ENCODE measurements at regions not wholly inside any gene's neighbourhood (a gene's known extent, or its start where the extent isn't known, plus 50 kb on each side); places are given as distances from the start of the nearest gene placed in this dataset.

- Histone ChIP-seq H3K9me3 (ENCODE audit: low read length) (no peaks in the 10 kb centered on the region), H3K4me1 (ENCODE audit: insufficient read depth, low read length) (peaks cover 5% of the 10 kb centered on the region), H3K36me3 (ENCODE audit: insufficient read depth, low read length) (no peaks in the 10 kb centered on the region), H3K4me3 (ENCODE audit: low read length) (no peak overlapping the region), H3K27me3 (ENCODE audit: insufficient read depth, low read length) (peaks cover 3% of the 10 kb centered on the region), H2AFZ (ENCODE audit: low read depth, low read length) (no peak overlapping the region)
These were observed 60.2 kb downstream of the THNSL1 start for GRCh38 chr10:25076506-25077177.

DNA sequence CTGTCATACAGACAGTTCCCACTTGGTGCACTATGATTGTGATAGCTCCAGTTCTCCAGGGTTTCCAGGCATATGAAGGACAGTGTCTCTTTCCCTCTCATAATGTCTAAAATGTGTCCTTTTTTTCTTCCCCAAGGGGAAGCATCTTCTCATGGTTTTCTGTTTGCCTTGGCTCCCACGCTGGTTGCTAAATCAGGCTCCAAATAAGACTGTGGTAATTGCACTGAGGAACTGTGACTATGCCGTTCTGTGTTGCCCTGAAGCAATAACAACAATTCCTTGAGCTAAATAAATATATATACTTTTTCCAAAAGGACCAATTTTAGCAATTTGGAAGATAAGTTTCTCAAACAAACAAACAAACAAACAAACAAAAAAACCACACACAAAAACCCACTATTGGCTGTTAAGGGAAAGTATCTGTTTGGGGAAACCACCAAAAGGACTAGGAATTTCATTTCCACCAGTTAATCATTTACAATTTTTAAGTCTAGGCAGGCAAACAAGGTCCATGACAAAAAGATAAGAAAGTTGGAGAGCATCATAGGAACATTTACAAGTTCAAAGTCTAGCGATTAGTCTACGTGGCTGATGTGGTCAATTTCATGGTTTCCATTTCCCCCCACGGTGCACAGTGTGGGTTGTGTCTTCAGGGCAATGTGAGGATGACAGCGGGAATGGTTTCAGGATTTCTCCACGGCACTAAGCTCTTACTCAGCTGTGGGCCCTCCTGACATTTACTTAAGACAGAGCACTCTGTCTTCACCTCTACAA, 62.4 kb downstream of the THNSL1 start:
- Histone ChIP-seq H2AFZ (ENCODE audit: low read depth, low read length) (no peak overlapping the region), H3K4me1 (ENCODE audit: insufficient read depth, low read length) (peaks cover 9% of the 10 kb centered on the region), H3K36me3 (ENCODE audit: insufficient read depth, low read length) (no peaks in the 10 kb centered on the region), H3K27me3 (ENCODE audit: insufficient read depth, low read length) (peaks cover 3% of the 10 kb centered on the region), H3K9me3 (ENCODE audit: low read length) (no peaks in the 10 kb centered on the region), H3K4me3 (ENCODE audit: low read length) (no peak overlapping the region)

- Histone ChIP-seq H3K9me3 (ENCODE audit: low read length) (no peaks in the 10 kb centered on the region), H3K4me3 (ENCODE audit: low read length) (no peak overlapping the region), H2AFZ (ENCODE audit: low read depth, low read length) (no peak overlapping the region), H3K27me3 (ENCODE audit: insufficient read depth, low read length) (peaks cover 3% of the 10 kb centered on the region), H3K4me1 (ENCODE audit: insufficient read depth, low read length) (peaks cover 9% of the 10 kb centered on the region), H3K36me3 (ENCODE audit: insufficient read depth, low read length) (no peaks in the 10 kb centered on the region)
These were observed 64.6 kb downstream of the THNSL1 start for GRCh38 chr10:25080880-25081581.

- Histone ChIP-seq H2AFZ (ENCODE audit: low read depth, low read length) (no peak overlapping the region), H3K4me1 (ENCODE audit: insufficient read depth, low read length) (peaks cover 4% of the 10 kb centered on the region), H3K27me3 (ENCODE audit: insufficient read depth, low read length) (peaks cover 3% of the 10 kb centered on the region), H3K9me3 (ENCODE audit: low read length) (no peaks in the 10 kb centered on the region), H3K36me3 (ENCODE audit: insufficient read depth, low read length) (no peaks in the 10 kb centered on the region), H3K4me3 (ENCODE audit: low read length) (no peak overlapping the region)
These were observed 66.1 kb downstream of the THNSL1 start for GRCh38 chr10:25082276-25083204.

DNA sequence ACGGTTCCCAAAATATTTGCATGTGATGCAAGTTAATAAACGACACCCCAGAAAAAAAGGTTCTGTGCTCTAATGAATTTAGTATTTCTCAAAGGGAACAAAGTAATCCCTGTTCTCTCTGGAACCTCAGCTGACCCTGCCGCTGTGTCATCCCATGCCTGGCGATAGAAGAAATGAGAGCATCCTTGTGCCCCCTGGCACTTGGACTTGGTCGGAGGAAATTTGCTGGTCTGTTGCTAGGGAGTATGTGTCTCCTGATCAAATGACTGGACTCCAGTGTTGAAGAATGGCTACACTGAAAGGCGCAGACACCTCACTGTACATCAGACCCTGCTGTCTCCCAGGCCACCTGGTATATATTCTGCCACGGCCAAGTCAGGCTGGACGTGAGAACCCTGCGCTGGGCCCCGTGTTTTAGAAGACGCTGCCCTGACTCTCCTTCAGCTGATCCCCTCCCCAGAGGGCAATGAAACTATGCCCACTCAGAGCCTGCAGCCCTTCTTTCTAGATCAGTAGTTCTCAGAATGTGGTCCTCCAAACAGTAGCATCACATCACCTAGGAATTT, 67.2 kb downstream of the THNSL1 start:
- H2AFZ ChIP-seq (ENCODE audit: low read depth, low read length) = no peak overlapping the region
- H3K36me3 ChIP-seq (ENCODE audit: insufficient read depth, low read length) = no peaks in the 10 kb centered on the region
- peaks cover under 1% of the 10 kb centered on the region for H3K27me3 ChIP-seq (ENCODE audit: insufficient read depth, low read length)
- H3K4me3 ChIP-seq (ENCODE audit: low read length) = no peak overlapping the region
- peaks cover 3% of the 10 kb centered on the region for H3K9me3 ChIP-seq (ENCODE audit: low read length)
- H3K4me1 ChIP-seq (ENCODE audit: insufficient read depth, low read length) = peaks cover 4% of the 10 kb centered on the region

GRCh38 chr10:25084447-25084846, 68.0 kb downstream of the THNSL1 start:
- H3K4me1 ChIP-seq (ENCODE audit: insufficient read depth, low read length) = peaks cover 4% of the 10 kb centered on the region
- H2AFZ ChIP-seq (ENCODE audit: low read depth, low read length) = no peak overlapping the region
- no peaks in the 10 kb centered on the region for H3K27me3 ChIP-seq (ENCODE audit: insufficient read depth, low read length)
- peaks cover 3% of the 10 kb centered on the region for H3K9me3 ChIP-seq (ENCODE audit: low read length)
- H3K4me3 ChIP-seq (ENCODE audit: low read length) = no peak overlapping the region
- no peaks in the 10 kb centered on the region for H3K36me3 ChIP-seq (ENCODE audit: insufficient read depth, low read length)

- Histone ChIP-seq H3K4me3 (ENCODE audit: low read length) (no peak overlapping the region), H3K27me3 (ENCODE audit: insufficient read depth, low read length) (no peaks in the 10 kb centered on the region), H3K4me1 (ENCODE audit: insufficient read depth, low read length) (peaks cover 17% of the 10 kb centered on the region), H3K9me3 (ENCODE audit: low read length) (peaks cover 9% of the 10 kb centered on the region), H2AFZ (ENCODE audit: low read depth, low read length) (no peak overlapping the region), H3K36me3 (ENCODE audit: insufficient read depth, low read length) (no peaks in the 10 kb centered on the region)
These were observed 78.2 kb downstream of the THNSL1 start for GRCh38 chr10:25094590-25094989.

DNA sequence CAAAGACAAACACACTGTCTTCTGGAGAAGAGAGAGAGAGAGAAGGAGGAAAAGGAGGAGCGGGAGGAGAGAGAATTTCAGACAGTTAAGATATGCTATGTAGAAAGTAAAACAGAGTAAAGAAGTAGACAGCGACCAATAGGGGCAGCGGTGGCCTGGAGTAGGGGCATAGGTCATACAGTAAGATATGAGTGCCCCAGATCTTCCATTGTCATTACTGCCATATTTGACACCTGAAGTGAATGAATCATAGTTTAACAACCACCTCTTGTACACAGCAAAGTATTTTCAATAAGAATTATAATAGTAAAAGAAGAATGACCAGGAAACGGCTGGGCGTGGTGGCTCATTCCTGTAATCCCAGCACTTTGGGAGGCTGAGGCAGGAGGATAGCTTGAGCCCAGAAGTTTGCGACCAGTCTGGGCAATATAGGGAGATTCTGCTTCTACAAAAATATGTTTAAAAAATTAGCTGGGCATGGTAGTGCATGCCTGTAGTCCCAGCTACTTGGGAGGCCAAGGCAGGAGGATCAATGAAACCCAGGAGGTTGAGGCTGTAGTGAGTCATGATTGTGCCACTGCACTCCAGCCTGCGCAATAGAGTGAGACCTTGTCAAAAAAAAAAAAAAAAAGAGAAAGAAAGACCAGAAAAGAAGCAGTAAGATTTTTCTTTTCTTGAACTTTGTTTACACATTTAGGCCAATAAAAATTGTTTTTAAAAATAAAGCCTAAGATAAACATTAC, 77.0 kb upstream of the GPR158 start:
- Histone ChIP-seq H3K9me3 (ENCODE audit: low read length) (peaks cover 4% of the 10 kb centered on the region), H3K27me3 (ENCODE audit: insufficient read depth, low read length) (no peaks in the 10 kb centered on the region), H3K36me3 (ENCODE audit: insufficient read depth, low read length) (no peaks in the 10 kb centered on the region), H3K4me1 (ENCODE audit: insufficient read depth, low read length) (peaks cover 25% of the 10 kb centered on the region), H2AFZ (ENCODE audit: low read depth, low read length) (no peak overlapping the region), H3K4me3 (ENCODE audit: low read length) (no peak overlapping the region)

- Histone ChIP-seq H3K9me3 (ENCODE audit: low read length) (peaks cover 2% of the 10 kb centered on the region), H3K27me3 (ENCODE audit: insufficient read depth, low read length) (no peaks in the 10 kb centered on the region), H2AFZ (ENCODE audit: low read depth, low read length) (no peak overlapping the region)
These were observed 74.7 kb upstream of the GPR158 start for GRCh38 chr10:25100141-25100540.

GRCh38 chr10:25101461-25102146, 73.2 kb upstream of the GPR158 start:
- Histone ChIP-seq H3K9me3 (ENCODE audit: low read length) (no peaks in the 10 kb centered on the region), H2AFZ (ENCODE audit: low read depth, low read length) (no peak overlapping the region)

More at GRCh38 chr10:25100141-25100540, 74.7 kb upstream of the GPR158 start:
- Histone ChIP-seq H3K36me3 (ENCODE audit: insufficient read depth, low read length) (no peaks in the 10 kb centered on the region), H3K4me1 (ENCODE audit: insufficient read depth, low read length) (peaks cover 26% of the 10 kb centered on the region), H3K4me3 (ENCODE audit: low read length) (no peak overlapping the region)

DNA sequence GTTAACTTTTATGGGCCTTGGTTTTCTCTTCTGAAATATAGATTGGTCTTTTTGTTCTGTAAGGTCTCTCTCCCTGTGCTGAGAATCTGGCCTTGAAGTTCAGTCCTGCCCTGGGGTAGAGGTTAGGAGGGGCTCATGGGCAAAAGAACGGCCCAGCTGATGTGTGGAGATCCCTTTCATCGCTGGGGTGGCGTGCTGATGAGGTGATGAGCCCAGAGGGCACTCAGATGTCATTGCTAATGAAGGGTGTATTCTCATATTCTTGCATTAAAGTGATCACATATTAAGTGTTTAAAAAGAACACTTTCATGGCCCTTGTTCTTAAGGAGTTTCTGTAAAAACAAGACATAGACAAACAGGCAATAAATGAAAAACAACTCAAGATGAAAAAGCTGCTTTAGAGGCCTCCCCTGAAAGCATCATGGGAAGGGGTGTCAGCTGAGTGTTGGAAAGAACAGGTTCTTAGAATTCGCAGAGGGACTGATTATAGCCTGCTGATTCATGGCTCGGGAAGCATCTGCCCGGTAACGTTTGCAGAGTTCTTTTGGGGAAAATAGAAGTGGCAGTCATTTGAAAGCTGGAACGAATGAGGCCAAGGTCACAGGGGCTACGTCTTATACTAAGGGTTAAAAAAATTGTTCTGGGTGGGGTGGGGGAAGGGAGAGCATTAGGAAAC, 72.5 kb upstream of the GPR158 start:
- Histone ChIP-seq H3K9me3 (ENCODE audit: low read length) (no peaks in the 10 kb centered on the region), H3K36me3 (ENCODE audit: insufficient read depth, low read length) (no peaks in the 10 kb centered on the region), H3K4me1 (ENCODE audit: insufficient read depth, low read length) (peaks cover 23% of the 10 kb centered on the region), H3K4me3 (ENCODE audit: low read length) (no peak overlapping the region), H3K27me3 (ENCODE audit: insufficient read depth, low read length) (no peaks in the 10 kb centered on the region), H2AFZ (ENCODE audit: low read depth, low read length) (no peak overlapping the region)

More at GRCh38 chr10:25101461-25102146, 73.2 kb upstream of the GPR158 start:
- Histone ChIP-seq H3K27me3 (ENCODE audit: insufficient read depth, low read length) (no peaks in the 10 kb centered on the region), H3K4me1 (ENCODE audit: insufficient read depth, low read length) (peaks cover 30% of the 10 kb centered on the region), H3K4me3 (ENCODE audit: low read length) (no peak overlapping the region), H3K36me3 (ENCODE audit: insufficient read depth, low read length) (no peaks in the 10 kb centered on the region)
